Stimulated activated naive CD4-positive, alpha-beta T cell treated with Interleukin-2 at 50 U/mL for 16 hours (primary cell): ENCODE measurements at regions not wholly inside any gene's neighbourhood (a gene's known extent, or its start where the extent isn't known, plus 50 kb on each side); places are given as distances from the start of the nearest gene placed in this dataset.
"Not testable (repeated sequence)": the region's sequence is repeated elsewhere in the genome, so short reads cannot be mapped to it uniquely, and the experiment has no call there.

Experiments used
- DNase-seq: peaks from one replicate; lab custom pipeline; 2025; lab: John Stamatoyannopoulos, UW

DNA sequence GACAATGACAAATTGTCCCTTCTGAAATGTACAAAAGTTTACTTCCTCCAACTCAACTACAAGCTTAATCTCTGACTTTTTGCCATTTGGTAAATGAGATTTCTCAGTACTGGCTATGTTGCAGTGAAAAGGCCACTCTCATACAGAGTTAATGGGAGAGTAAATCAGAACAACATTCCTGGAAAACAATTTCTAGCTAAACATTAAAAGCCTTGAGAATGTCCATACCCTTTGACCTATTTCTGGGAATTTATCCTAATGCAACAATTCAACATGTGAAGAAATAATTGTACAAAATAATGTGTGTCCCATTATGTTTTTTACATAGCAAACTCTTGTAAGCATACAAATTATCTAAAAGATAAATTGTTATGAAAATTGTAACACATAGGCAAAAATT, 56.3 kb upstream of the SPEF2 start:
- DNase-seq, result no peak

DNA sequence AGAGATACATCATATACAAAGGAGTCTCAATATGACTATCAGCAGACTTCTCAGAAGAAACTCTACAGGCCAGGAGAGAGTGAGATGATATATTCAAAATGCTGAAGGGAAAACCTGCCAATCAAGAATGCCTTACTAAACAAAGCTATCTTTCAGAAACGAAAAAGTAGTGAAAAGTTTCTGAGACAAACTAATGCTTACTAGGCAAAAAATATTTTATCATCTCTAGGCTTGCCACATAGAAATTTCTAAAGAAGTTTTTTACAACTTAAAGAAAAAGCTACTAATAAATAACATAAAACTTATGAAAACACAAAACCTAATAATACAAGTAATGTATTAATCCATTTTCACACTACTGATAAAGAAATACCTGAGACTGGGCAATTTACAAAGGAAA, 59.9 kb upstream of the SPEF2 start:
- no peak for DNase-seq

DNA sequence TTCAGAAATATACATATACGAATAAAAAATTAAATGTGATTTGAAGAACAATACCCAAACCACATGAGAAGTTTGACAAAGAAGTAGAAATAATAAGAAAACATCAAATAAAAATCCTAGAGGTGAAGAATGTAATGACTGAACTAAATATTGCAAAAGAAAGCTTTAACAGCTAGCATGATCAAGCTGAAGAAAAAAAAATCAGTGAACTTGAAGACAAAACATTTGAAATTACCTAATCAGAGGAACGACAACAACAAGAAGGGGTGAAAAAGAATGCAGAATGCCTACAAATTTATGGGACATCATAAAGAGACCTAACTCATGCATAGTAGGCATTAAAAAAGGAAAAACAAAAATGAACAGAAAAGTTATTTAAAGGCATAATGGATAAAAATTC, 60.5 kb upstream of the SPEF2 start:
- DNase-seq, result no peak

DNA sequence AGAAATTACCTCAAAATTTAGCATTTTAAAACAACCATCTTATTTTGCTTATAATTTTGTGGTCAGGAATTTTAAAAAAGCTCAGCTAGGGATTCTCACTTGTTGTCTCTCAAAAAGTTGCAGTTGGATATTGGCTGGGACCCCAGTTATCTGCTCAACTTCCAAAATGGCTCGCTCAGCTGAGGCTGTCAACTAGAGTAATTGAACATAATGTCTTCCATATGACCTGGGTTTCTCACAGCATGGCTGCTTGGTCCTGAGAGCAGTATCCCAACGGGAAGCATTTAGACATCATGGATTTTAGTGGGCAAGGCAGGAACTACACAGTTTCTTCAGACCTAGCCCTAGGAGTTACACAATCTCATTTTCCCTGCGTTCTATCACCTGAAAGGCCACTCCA, 63.6 kb upstream of the SPEF2 start:
- DNase-seq, result no peak

DNA sequence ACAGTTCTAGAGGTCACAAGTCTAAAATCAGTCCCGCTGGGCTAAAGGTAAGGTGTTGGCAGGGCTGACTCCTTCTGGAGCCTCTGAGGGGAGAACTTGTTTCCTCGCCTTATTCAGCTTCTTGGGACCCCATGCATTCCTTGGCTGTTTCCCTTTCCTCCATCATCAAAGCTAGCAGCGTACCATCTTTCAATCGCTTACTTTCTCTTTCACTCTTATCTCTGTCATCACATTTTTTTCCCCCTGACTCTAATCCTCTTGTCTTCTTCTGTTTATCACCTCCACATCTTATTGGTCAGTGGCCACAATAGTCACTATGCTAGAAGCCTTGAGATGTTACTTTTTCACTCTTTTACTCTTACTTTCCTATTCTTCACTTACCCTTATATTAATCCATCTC, 72.5 kb upstream of the SPEF2 start:
- DNase-seq, result no peak

DNA sequence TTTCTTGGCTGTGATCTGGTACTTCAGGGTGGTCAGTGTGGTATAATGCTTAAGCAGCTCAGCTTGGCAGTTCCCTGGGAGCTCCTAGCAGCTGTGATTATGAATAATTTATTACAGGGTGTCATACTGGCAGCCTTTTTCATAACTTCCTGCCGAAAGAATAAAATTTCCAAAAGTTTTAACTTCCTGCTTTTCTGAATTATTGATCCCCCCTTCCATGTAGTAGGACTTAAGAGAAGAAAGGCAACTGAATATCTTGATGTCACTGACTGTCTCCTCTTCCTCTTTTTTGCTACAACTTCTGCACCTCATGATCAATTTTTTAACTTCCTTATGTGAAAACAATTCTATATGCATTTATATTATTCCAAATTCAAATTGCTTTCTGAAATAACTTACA, 74.3 kb upstream of the SPEF2 start:
- no peak for DNase-seq

DNA sequence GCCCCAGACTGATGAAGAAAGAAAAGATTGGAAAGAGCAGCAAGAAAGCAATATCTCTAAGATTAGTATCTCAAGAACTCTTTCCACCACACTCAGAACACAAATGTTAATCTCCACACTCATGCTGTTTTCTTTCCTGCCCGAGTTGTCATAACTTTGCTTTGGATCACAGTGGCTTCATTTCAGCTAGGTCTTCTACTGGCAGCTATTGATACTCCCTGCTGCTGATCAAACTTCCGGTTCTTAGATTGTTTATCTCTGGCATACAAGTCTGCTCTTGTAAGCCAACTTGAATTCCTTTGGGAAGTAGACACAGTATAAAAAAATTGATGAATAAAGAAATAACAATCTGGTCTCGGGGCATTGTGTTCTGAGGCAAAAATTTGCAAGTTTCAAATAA, 77.7 kb upstream of the SPEF2 start:
- DNase-seq, result no peak

DNA sequence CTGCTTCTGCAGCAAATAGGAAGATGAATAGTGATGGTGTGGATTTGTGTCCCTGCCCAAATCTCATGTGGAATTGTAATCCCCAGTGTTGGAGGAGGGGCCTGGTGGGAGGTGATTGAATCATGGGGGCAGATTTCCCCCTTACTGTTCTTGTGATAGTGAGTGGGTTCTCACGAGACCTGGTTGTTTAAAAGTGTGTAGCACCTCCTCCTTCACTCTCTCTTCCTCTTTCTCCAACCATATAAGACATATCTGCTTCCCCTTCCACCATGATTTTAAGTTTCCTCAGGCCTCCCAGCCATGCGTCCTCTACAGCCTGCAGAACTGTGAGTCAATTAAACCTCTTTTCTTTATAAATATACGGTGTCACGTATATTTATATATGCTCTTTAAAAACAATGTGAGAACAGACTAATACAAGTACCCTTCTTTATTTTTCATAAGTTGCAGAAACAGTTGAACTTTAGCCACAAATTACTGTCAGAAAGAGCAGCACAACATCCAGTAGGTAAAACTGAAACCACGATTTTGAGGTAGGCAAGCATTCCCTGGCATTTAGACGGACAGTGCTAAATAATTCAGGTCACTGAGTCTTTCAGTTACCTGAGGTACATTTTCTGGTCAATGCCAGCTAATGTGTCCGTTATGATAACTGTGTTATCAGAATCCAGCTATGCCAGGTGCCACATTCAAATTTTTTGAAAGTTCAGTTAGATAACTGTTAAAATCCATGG, 79.3 kb upstream of the SPEF2 start:
- DNase-seq, result no peak

DNA sequence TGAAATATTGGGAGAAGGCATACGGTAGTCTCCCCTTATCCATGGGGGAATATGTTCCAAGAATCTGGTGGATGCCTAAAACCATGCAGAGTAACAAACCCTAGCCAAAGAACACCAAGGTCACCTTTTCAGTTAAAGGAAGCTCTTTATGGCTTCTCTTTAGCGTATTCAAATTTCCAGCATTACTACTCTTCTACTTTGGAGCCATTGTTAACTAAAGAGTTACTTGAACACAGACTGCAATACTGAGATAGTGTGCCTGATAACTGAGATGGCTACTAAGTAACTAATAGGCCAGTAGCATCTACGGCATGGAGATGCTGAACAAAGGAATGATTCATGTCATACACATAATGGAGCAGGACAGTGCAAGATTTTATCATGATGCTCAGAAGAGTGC, 84.5 kb upstream of the SPEF2 start:
- no peak for DNase-seq

DNA sequence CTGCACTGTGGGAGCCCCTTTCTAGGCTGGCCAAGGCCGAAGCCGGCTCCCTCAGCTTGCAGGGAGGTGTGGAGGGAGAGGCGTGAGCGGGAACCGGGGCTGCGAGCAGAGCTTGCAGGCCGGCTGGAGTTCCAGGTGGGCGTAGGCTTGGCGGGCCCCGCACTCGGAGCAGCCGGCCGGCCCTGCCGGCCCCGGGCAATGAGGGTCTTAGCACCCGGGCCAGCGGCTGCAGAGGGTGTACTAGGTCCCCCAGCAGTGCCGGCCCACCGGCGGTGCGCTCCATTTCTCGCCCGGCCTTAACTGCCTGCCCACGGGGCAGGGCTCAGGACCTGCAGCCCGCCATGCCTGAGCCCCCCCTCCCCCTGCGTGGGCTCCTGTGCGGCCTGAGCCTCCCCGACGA, 86.1 kb upstream of the SPEF2 start:
- not testable (repeated sequence) for DNase-seq

DNA sequence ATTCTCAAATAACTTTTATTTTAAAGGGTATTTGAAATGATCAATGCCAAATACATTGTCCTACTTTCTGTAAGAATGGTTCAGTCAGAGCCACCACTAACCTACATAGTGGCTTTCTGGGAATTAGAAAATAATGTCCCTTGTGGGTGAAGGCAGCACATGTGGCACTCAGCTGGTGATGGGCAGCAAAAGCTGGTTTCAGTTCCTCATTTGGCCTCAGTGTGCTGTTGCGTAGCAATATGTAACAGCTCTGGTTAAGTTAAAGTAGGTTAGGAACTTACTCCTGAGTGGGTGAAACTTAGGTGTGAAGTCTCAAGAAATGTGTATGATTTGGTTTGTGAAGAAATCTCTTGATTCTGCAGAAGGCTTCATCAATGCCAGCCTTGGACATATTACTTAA, 99.6 kb upstream of the SPEF2 start:
- no peak for DNase-seq

DNA sequence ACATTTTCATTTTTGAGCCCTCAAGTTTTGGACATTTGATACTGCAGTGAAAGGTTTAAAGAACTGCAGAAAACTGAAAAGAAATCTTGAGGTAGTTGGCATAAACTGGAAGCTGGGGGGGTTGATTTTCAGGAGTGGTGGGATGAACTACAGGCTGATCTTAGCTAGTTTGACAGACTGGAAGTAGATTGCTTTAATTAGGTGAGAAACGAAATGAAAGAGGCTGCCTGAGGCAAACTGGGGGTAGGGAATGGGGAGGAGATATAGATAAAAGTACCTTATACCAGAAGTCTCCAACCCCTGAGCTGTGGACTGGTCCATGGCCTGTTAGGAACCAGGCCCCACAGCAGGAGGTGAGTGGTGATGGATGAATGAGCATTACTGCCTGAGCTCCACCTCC, 101.4 kb upstream of the SPEF2 start:
- no peak for DNase-seq

DNA sequence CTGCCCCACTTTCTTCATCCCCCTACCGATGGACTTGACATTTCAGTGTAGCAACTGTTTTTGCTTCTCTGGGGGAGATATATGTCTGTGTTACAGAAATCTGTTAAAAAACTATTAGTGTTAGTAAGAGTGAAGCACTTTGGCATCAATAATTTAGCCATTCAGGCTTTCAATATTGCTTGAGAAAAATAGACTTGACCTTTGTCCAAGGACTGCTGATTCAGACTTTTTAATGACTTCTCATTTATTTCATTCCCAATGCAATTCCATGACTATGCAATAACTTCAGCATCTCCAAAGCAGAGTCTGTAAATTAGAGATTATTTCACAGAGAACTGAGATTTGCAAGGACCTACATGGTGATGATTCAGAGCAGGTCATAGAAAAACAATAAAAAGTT, 104.1 kb upstream of the SPEF2 start:
- no peak for DNase-seq

DNA sequence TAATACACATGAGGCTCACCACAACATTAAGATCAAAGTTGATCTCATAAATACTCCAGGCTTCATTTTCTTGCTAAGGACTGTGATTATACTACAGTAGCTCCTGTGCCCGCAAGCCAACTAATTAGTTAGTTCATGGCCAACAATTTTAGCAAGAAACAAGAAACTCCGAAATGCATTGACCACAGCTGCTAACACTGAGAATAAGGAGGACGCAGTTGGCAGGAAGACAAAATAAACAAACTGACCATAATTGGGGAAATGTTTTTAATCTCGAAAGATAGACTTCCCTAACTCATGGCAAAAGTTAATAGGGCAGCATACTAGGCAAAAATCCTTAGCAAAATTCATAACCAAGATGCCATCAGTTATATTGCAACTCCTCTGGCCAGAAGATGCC, 115.5 kb upstream of the SPEF2 start:
- no peak for DNase-seq

DNA sequence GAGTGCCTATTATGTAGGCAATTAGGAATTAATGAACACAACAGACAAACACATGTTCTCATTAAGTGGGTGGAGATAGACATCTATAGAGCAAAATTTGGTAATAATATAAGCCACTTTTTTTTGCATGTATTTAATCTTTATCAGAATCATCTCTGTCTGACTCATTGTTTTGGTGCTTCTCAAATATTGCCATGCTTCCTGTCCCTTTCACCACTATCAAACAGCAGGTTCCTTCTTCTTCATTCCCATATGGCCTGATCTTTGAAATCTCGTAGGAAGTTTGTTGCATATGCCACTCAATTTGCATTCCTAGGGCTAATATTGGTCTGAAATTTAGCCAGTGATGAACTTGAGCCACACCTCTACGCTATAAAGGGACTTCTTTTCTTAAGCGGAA, 128.9 kb upstream of the SPEF2 start:
- no peak for DNase-seq

DNA sequence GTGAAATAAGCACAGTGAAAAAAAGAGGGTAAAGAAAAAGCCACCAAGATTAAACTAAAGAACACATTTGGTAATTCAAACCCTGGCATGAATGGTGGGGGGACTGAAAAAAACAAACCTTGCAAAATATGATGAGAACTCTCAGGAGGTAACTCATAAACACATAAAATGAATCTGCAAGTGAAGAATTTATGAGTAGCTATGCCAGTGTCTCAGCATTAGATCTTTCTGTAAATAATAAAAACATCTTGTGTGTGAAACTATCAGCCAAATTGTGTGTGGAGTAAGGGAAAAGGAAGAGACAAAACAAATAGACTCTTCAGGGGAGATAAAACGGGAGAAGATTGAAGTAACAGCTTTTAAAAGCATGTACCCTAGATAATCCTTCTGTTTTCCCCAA, 129.6 kb upstream of the SPEF2 start:
- no peak for DNase-seq

DNA sequence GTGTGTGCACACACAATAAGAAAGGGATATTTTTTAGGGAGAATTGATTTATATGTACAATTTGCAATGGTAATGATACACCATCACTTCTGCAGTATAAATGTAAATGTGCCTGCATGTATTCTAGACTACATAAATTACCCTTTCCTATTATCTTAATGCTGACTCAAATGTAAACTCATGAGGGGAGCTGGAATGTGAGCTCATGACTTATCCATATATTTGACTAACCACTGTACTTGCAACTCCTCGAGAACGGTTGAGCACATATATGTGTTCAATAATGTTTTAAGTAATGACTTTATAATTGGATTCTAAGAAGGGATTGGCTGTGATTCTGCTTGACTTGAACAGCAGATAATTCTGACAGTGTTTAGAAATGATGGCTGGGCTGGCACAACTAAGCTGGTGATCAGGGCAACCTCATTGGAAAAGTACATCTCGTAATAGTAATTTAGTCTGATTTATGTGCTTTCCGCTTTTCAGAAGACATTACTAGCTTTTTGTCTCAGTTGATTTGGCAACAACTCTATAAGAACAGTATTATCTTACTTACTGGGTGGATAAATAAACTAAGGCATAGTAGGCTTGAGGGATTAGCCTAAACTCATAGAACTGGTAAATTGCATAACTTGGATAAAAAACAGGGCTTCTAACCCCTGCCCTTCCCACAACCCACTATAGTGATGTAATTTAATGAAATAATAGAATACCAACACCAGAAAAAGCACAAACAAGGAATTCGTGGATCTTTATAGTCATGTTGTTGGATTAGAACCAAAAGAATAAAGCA, 130.2 kb upstream of the SPEF2 start:
- no peak for DNase-seq

DNA sequence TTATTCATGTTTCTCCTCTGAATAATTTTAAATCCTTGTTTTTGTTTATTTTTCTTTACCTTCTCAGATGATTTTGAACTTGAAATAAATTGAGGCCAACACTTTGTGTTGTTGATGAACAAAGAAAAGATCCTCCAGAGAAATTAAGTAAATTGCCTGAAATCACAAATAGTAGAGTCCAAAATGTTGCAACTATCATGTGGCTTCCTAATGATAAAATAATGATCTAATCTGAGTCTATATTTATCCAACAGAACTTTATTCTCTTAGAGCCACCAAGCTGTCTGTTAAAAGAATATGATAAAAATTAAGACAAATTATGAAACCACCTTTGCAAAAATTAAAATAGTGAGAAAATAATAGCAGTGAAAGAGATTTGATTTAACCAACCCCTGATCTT, 132.2 kb upstream of the SPEF2 start:
- DNase-seq, result no peak

DNA sequence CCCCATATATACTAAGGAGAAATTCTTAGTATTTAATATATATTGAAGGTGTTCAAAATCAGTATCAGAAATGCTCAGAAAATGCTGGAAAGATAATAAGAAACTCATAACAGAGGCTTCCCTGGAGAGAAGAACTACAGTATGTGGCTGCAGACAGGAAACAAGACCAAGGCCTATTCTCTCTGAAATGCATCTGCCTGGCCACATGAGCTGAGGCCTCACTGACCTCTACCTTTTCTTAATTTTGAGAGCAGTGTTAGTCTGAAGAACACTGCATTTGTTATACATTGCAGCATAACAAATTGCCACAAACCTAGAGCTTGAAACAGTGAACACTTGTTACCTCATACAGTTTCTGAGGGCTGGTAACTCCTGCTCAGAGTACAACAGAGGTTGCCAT, 133.4 kb upstream of the SPEF2 start:
- DNase-seq, result no peak

DNA sequence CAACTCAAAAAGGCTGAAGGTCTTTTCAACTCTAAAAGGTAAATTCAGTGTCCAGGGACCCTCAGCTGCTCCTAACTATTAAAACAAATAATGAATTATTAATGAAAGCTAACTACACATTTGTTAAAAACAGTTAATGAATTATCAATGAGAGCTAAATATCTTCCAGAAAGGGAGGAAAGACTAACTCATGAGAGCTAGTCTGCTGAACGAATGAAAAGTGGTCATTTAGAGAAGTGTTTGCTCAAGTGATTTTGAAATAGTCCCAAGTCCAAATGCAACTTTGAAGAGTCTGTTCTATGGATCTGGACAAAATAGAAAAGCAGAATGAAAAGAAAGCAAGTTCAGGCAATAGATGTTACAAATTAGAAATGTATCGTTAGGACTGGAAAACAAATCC, 133.9 kb upstream of the SPEF2 start:
- no peak for DNase-seq

DNA sequence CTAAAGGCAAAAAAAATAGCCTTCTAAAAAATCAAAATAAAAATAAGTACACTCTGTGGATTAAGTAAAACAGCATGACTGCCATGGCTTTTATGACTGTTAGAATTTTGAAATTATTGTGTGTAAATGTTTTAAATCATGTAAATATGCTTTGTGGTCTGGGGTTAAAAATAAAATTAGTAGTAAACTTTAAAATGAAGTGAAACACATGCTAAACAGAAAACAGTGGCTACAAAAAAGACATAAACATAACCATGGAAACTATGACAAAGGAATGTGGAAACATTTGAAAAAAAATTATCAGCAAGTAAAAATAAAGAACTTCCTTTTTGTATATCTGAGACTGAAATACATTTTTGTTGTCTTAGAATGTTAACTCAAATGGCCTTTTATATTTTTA, 134.5 kb upstream of the SPEF2 start:
- DNase-seq, result no peak

DNA sequence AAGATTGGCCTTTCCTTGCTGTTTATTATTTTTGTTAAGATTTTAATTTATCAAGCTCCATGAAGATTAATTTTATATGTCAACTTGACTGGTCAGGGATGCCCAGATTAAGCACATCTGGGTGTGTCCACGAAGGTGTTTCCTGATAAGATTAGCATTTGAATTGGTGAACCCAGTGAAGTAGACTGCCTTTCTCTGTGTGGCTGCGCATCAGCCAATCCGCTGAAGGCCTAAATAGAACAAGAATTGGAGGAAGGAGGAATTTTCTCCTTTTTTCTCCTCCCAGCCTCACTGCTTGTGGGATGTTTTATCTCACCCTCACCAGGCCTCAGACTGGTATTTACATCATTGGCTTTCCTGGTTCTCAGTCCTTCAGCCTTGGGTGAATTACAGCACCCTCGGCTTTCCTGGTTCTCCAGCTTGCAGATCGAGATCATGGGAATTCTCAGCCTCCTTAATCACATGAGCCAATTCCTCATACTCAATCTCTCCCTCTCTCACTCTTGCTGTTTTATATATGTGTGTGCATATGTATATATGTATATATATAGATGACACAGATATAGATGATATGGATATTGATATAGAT, 135.4 kb upstream of the SPEF2 start:
- no peak for DNase-seq

DNA sequence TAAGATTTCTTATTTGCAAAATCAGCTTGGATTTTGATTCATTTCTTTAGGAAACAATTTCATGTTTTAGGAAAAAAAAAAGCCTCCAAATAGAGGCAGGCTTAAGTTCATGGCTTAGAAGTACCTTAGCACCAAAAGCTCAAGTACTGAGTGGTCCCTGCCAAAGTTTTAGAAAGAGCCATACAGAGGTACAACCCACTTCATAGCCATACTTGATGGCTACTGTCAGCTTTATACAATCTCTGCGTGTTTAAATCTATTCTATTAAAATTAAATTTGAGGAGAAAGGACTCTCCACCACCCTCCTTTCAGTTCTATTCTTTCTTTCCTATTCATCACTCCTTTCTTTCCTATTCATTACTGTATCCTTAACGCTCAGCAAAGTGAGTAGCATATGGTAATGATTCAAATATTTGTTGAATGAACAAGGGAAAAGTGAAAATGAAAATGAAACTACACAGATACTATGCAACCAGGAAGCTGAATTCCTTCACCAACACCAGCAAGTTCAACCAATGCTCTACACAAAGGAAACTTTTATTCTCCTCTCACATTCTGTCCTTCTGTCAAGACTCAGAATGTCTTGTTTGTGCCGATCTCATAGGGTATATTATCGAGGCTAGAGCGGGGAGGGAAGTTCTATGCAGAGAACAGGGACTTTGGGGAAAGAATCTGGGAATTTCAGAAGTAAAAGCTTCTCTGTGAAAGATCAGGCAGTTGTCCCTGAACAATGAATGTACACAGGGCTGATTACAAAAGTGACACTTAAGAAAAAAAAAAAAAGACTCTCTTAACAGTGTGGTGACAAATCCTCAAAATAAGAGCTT, 138.6 kb upstream of the SPEF2 start:
- no peak for DNase-seq
